ENCODE measurements at regions not wholly inside any gene's neighbourhood (a gene's known extent, or its start where the extent isn't known, plus 50 kb on each side); places are given as distances from the start of the nearest gene placed in this dataset.

- no peak for TF ChIP-seq CTCF (IDR thresholded peaks at IDR 0.05)
- Histone ChIP-seq H3K27ac (no peak overlapping the region), H3K4me1 (no peaks in the 10 kb centered on the region), H3K36me3 (no peaks in the 10 kb centered on the region), H3K9me3 (no peaks in the 10 kb centered on the region), H3K27me3 (no peaks in the 10 kb centered on the region), H3K4me3 (no peak overlapping the region)
- no peak for DNase-seq (ENCODE audit: low spot score)
These were observed 53.0 kb upstream of the CHD6 start for GRCh38 chr20:41671143-41671542.

- no peak overlapping the region for H3K27ac ChIP-seq
- DNase-seq (ENCODE audit: low spot score) = no peak
- no peaks in the 10 kb centered on the region for H3K36me3 ChIP-seq
- H3K4me3 ChIP-seq = no peak overlapping the region
- no peak for TF ChIP-seq CTCF (IDR thresholded peaks at IDR 0.05)
- H3K27me3 ChIP-seq = no peaks in the 10 kb centered on the region
- no peaks in the 10 kb centered on the region for H3K4me1 ChIP-seq
- H3K9me3 ChIP-seq = no peaks in the 10 kb centered on the region
These were observed 52.5 kb upstream of the CHD6 start for GRCh38 chr20:41670631-41671030.

GRCh38 chr20:41669708-41670263, 51.6 kb upstream of the CHD6 start:
- Histone ChIP-seq H3K27me3 (no peaks in the 10 kb centered on the region), H3K9me3 (no peaks in the 10 kb centered on the region), H3K36me3 (no peaks in the 10 kb centered on the region), H3K4me1 (no peaks in the 10 kb centered on the region), H3K4me3 (no peak overlapping the region), H3K27ac (no peak overlapping the region)
- no peak for DNase-seq (ENCODE audit: low spot score)
- TF ChIP-seq CTCF (IDR thresholded peaks at IDR 0.05) = no peak

- no peaks in the 10 kb centered on the region for H3K4me1 ChIP-seq
- no peak overlapping the region for H3K27ac ChIP-seq
- TF ChIP-seq CTCF (IDR thresholded peaks at IDR 0.05) = no peak
- no peaks in the 10 kb centered on the region for H3K36me3 ChIP-seq
- H3K27me3 ChIP-seq = no peaks in the 10 kb centered on the region
- no peaks in the 10 kb centered on the region for H3K9me3 ChIP-seq
- H3K4me3 ChIP-seq = no peak overlapping the region
- DNase-seq (ENCODE audit: low spot score) = no peak
These were observed 50.0 kb upstream of the CHD6 start for GRCh38 chr20:41668057-41668749.
